ENCODE measurements at regions not wholly inside any gene's neighbourhood (a gene's known extent, or its start where the extent isn't known, plus 50 kb on each side); places are given as distances from the start of the nearest gene placed in this dataset.

GRCh38 chr10:90344226-90344625 is 513.6 kb downstream of the HTR7 start:
- DNase-seq (ENCODE audit: low read depth): no peak
- Histone ChIP-seq H3K4me3 (ENCODE audit: low read depth, low read length) (no peak overlapping the region), H3K27me3 (ENCODE audit: control insufficient read depth, insufficient read depth, low read length) (no peaks in the 10 kb centered on the region), H3K36me3 (ENCODE audit: control insufficient read depth, insufficient read depth, low read length) (no peaks in the 10 kb centered on the region)
- TF ChIP-seq, protein P1, sequence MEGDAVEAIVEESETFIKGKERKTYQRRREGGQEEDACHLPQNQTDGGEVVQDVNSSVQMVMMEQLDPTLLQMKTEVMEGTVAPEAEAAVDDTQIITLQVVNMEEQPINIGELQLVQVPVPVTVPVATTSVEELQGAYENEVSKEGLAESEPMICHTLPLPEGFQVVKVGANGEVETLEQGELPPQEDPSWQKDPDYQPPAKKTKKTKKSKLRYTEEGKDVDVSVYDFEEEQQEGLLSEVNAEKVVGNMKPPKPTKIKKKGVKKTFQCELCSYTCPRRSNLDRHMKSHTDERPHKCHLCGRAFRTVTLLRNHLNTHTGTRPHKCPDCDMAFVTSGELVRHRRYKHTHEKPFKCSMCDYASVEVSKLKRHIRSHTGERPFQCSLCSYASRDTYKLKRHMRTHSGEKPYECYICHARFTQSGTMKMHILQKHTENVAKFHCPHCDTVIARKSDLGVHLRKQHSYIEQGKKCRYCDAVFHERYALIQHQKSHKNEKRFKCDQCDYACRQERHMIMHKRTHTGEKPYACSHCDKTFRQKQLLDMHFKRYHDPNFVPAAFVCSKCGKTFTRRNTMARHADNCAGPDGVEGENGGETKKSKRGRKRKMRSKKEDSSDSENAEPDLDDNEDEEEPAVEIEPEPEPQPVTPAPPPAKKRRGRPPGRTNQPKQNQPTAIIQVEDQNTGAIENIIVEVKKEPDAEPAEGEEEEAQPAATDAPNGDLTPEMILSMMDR (IDR thresholded peaks at IDR 0.05; ENCODE audit: insufficient read depth, low read length, poor library complexity, severe bottlenecking): no peak

DNA sequence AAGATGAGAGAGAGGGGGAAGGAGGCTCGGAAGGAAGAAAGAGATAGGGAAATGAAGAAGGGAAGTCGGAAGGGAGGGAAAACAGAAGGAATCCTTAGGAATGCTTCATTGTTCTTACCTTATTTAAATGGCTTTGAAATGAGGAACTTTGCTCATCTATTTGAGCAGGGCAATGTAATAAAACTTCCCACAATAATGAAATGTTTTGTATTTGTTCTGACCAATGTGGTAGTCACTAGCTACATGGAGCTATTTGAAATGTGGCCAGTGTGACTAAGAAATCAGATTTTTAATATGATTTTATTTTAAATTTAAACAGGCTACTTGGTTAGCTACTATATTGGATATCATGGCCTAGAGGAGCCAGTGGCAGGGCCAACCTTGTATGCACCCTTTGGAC is 510.6 kb downstream of the HTR7 start:
- DNase-seq (ENCODE audit: low read depth): no peak
- H3K36me3 ChIP-seq (ENCODE audit: control insufficient read depth, insufficient read depth, low read length): no peaks in the 10 kb centered on the region
- H3K4me3 ChIP-seq (ENCODE audit: low read depth, low read length): no peak overlapping the region
- TF ChIP-seq, protein P1 (IDR thresholded peaks at IDR 0.05; ENCODE audit: insufficient read depth, low read length, poor library complexity, severe bottlenecking): no peak
- no peaks in the 10 kb centered on the region for H3K27me3 ChIP-seq (ENCODE audit: control insufficient read depth, insufficient read depth, low read length)

- TF ChIP-seq, protein P1 (IDR thresholded peaks at IDR 0.05; ENCODE audit: insufficient read depth, low read length, poor library complexity, severe bottlenecking): no peak
Observed at GRCh38 chr10:90350122-90350521, 507.7 kb downstream of the HTR7 start.

GRCh38 chr10:90352288-90352687 is 505.6 kb downstream of the HTR7 start:
- TF ChIP-seq, protein P1 (IDR thresholded peaks at IDR 0.05; ENCODE audit: insufficient read depth, low read length, poor library complexity, severe bottlenecking): no peak
- no peak for DNase-seq (ENCODE audit: low read depth)
- Histone ChIP-seq H3K27me3 (ENCODE audit: control insufficient read depth, insufficient read depth, low read length) (no peaks in the 10 kb centered on the region), H3K4me3 (ENCODE audit: low read depth, low read length) (no peak overlapping the region), H3K36me3 (ENCODE audit: control insufficient read depth, insufficient read depth, low read length) (no peaks in the 10 kb centered on the region)

More at GRCh38 chr10:90350122-90350521, 507.7 kb downstream of the HTR7 start:
- H3K4me3 ChIP-seq (ENCODE audit: low read depth, low read length): no peak overlapping the region
- DNase-seq (ENCODE audit: low read depth): no peak
- no peaks in the 10 kb centered on the region for H3K27me3 ChIP-seq (ENCODE audit: control insufficient read depth, insufficient read depth, low read length)
- no peaks in the 10 kb centered on the region for H3K36me3 ChIP-seq (ENCODE audit: control insufficient read depth, insufficient read depth, low read length)

- H3K36me3 ChIP-seq (ENCODE audit: control insufficient read depth, insufficient read depth, low read length): no peaks in the 10 kb centered on the region
- DNase-seq (ENCODE audit: low read depth): no peak
- no peak overlapping the region for H3K4me3 ChIP-seq (ENCODE audit: low read depth, low read length)
- H3K27me3 ChIP-seq (ENCODE audit: control insufficient read depth, insufficient read depth, low read length): no peaks in the 10 kb centered on the region
- TF ChIP-seq, protein P1 (IDR thresholded peaks at IDR 0.05; ENCODE audit: insufficient read depth, low read length, poor library complexity, severe bottlenecking): no peak
Observed at GRCh38 chr10:90354914-90355313, 502.9 kb downstream of the HTR7 start.

- no peak for DNase-seq (ENCODE audit: low read depth)
- TF ChIP-seq, protein P1 (IDR thresholded peaks at IDR 0.05; ENCODE audit: insufficient read depth, low read length, poor library complexity, severe bottlenecking): no peak
- Histone ChIP-seq H3K4me3 (ENCODE audit: low read depth, low read length) (no peak overlapping the region), H3K27me3 (ENCODE audit: control insufficient read depth, insufficient read depth, low read length) (no peaks in the 10 kb centered on the region), H3K36me3 (ENCODE audit: control insufficient read depth, insufficient read depth, low read length) (no peaks in the 10 kb centered on the region)
Observed at GRCh38 chr10:90363799-90364483, 493.9 kb downstream of the HTR7 start.

Data from kidney epithelial cell (primary cell).